PFSK-1 (cell line): ENCODE measurements at regions not wholly inside any gene's neighbourhood (a gene's known extent, or its start where the extent isn't known, plus 50 kb on each side); places are given as distances from the start of the nearest gene placed in this dataset.

Experiments used
- FOXP2 ChIP-seq: optimal IDR thresholded peaks from 2 replicates; pipeline ENCODE3; 2011; ENCODE audit warnings: borderline replicate concordance, control low read depth, inconsistent platforms; ENCODE audit not compliant: insufficient read depth; ENCODE audit errors: extremely low read length, extremely low read depth
- POLR2AphosphoS5 ChIP-seq: IDR thresholded peaks from 2 replicates; pipeline ENCODE4 v1.6.1; 2012; ENCODE audit warnings: low read depth, mild to moderate bottlenecking, control low read depth, low read length, moderate library complexity
- REST ChIP-seq, 2 experiments: IDR thresholded peaks; 2 replicates each; pipeline versions ENCODE4 v1.6.1 to v1.8.0; 2011 to 2012; ENCODE audit warnings: low read depth in 2 of 2, low read length in 2 of 2, control low read depth in 1 of 2, inconsistent platforms in 1 of 2, mild to moderate bottlenecking in 1 of 2, moderate library complexity in 1 of 2; ENCODE audit not compliant: insufficient read depth in 1 of 2
- SIN3A ChIP-seq: IDR thresholded peaks from 2 replicates; pipeline ENCODE4 v1.6.1; 2012; ENCODE audit warnings: mild to moderate bottlenecking, low read length, moderate library complexity, borderline replicate concordance; ENCODE audit not compliant: insufficient read depth
- TAF1 ChIP-seq: IDR thresholded peaks from 2 replicates; pipeline ENCODE4 v1.6.1; 2012; ENCODE audit warnings: low read length, control low read depth, borderline replicate concordance; ENCODE audit not compliant: insufficient read depth

DNA sequence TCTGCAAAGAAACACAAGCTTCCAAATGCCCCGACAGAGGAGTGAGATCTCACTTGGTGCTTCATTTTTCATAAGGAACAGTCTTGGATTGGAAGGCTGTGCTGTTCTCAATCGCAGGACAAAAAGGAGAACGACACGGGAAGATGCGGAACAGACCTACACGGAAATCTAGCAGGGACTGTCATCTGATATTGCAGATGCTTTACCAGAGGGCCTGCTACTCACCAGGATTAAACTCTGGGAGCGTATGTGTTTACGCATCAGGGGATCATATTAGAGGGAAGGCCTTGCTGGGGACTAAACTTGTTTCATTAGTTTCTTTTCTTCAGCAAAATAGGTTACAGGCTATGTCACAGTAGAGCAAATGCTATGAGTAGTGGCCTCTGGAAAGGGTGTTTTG lies 82.8 kb upstream of the EEPD1 start:
- TF ChIP-seq FOXP2 (no peak), SIN3A (no peak), TAF1 (no peak), REST (IDR thresholded peaks at IDR 0.05; ENCODE audit: insufficient read depth in 1 of 2, low read depth in 2 of 2, low read length in 2 of 2) (no peak), POLR2AphosphoS5 (no peak)

- TF ChIP-seq FOXP2 (no peak), TAF1 (no peak), SIN3A (no peak), POLR2AphosphoS5 (no peak), REST (IDR thresholded peaks at IDR 0.05; ENCODE audit: insufficient read depth in 1 of 2, low read depth in 2 of 2, low read length in 2 of 2) (no peak)
Observed at GRCh38 chr7:36071605-36072004, 81.4 kb upstream of the EEPD1 start.

DNA sequence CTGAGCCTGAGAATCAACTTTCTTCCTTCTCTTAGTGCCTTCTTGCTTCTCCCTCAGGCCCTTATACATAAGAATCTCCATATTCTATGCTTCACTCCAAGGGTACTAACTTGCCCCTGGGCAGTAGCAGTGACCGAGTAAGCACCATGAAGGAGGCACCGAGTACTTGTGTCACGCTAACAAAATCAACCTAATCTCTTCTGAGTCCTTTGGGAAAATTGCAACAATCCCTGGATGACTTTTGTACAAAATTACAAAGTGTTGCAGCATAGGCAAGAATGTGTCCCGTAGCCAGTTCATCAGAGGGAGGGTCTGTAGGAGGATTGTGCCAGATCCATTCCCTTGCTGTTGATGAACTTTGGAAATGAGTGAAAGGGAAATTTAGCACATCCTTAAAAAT lies 80.4 kb upstream of the EEPD1 start:
- TF ChIP-seq SIN3A (no peak), POLR2AphosphoS5 (no peak), REST (IDR thresholded peaks at IDR 0.05; ENCODE audit: insufficient read depth in 1 of 2, low read depth in 2 of 2, low read length in 2 of 2) (no peak), FOXP2 (no peak), TAF1 (no peak)

GRCh38 chr7:36075561-36075960 lies 77.5 kb upstream of the EEPD1 start:
- no peak for TF ChIP-seq SIN3A
- no peak for TF ChIP-seq REST (IDR thresholded peaks at IDR 0.05; ENCODE audit: insufficient read depth in 1 of 2, low read depth in 2 of 2, low read length in 2 of 2)
- TF ChIP-seq FOXP2 = no peak
- TF ChIP-seq TAF1 = no peak
- no peak for TF ChIP-seq POLR2AphosphoS5

DNA sequence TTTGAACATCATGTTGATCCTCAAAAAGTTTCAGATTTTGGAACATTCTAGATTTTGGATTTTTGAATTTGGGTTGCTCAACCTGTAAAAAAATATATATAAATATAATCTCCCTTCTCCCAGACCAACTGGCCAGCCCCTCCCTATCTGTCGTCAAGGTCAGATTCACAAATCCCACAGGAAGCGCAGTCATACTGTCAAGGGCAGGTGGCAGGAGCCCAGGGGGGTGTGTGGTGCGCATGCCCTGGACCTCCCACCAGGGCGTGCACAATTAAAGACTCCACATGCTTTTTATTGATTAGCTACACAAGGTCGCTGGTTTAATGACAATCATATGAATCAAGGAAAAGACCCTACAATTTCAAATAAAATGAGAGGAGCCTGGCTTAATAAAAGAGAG lies 77.0 kb upstream of the EEPD1 start:
- TF ChIP-seq FOXP2 = no peak
- TF ChIP-seq TAF1 = no peak
- no peak for TF ChIP-seq REST (IDR thresholded peaks at IDR 0.05; ENCODE audit: insufficient read depth in 1 of 2, low read depth in 2 of 2, low read length in 2 of 2)
- TF ChIP-seq POLR2AphosphoS5 = no peak
- TF ChIP-seq SIN3A = no peak
